Transverse colon (tissue), 3 donors: ENCODE measurements at regions not wholly inside any gene's neighbourhood (a gene's known extent, or its start where the extent isn't known, plus 50 kb on each side); places are given as distances from the start of the nearest gene placed in this dataset.

Experiments
- CTCF ChIP-seq, 5 experiments: fragments of 200-600 bp in 3 of 5; fragments of 450-650 bp in 2 of 5; sonication (generic) in 3 of 5; IDR thresholded peaks; 1 replicate in 2 of 5; 2 replicates in 3 of 5; pipeline ENCODE4 v1.5.1; 2016 to 2017; ENCODE audit warnings: antibody characterized with exemption in 5 of 5, inconsistent platforms in 3 of 5, mild to moderate bottlenecking in 2 of 5, moderate library complexity in 1 of 5
- EP300 ChIP-seq: sonication (generic); formaldehyde crosslinking; IDR thresholded peaks from one replicate; pipeline ENCODE4 v1.6.1; 2017; ENCODE audit warnings: antibody characterized with exemption, low read depth
- POLR2A ChIP-seq: fragments of 450-650 bp; IDR thresholded peaks from one replicate; pipeline ENCODE4 v1.6.1; 2016; ENCODE audit warnings: antibody characterized with exemption, mild to moderate bottlenecking, moderate library complexity

DNA sequence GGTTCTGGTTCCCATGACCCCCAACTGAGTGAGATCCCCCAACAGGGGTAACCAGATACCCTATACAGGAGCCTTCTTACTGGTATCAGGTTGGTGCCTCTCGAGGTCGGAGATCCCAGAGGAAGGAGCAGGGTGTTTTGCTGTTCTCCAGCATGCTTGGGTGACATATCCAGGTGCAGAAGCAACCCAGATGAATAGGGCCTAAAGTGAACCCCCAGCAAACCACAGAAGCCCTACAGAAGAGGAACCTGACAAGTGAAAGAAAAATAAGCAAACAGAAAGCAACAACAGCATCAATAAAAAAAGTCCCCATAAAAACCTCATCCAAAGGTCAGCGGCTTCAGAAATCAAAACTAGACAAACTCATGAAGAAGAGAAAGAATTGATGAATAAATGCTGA, 633.4 kb upstream of the CXADR start:
- TF ChIP-seq CTCF (IDR thresholded peaks at IDR 0.05), result no peak
- no peak for TF ChIP-seq POLR2A
- no peak for TF ChIP-seq EP300
